A673 (cell line): ENCODE measurements at regions not wholly inside any gene's neighbourhood (a gene's known extent, or its start where the extent isn't known, plus 50 kb on each side); places are given as distances from the start of the nearest gene placed in this dataset.

Source experiments
- BruUV-seq: library from RNA; stranded (reverse); fragments of 400-500 nt; replicated peaks from 2 replicates; lab custom pipeline; 2021; lab: Mats Ljungman, UMichigan
- CTCF ChIA-PET: fragments of 300-600 bp; sonication (Branson Sonifier 250); formaldehyde crosslinking; loops from one replicate; lab custom pipeline; 2022; ENCODE audit warnings: antibody characterized with exemption; lab: Charles Lee
- POLR2A ChIA-PET: fragments of 300-600 bp; sonication (Branson Sonifier 250); formaldehyde crosslinking; loops from one replicate; lab custom pipeline; 2022; ENCODE audit warnings: antibody characterized with exemption; ENCODE audit not compliant: low non-redundant PET; lab: Charles Lee
- DNase-seq: peaks from one replicate; pipeline ENCODE4 v3.0.0-alpha.2; 2015; ENCODE audit warnings: low spot score
- H3K27ac ChIP-seq: fragments of 200-600 bp; sonication (generic); 2 replicates; pipeline ENCODE4 v1.5.1; 2016; ENCODE audit warnings: mixed run types, low read depth, mild to moderate bottlenecking, mixed read lengths, antibody characterized with exemption, low read length; ENCODE audit not compliant: poor library complexity, severe bottlenecking
- H3K27me3 ChIP-seq: fragments of 200-600 bp; sonication (generic); replicated peaks from 2 replicates; pipeline ENCODE4 v1.6.1; 2017; ENCODE audit warnings: mixed run types, low read depth, mild to moderate bottlenecking, mixed read lengths, antibody characterized with exemption, low read length; ENCODE audit not compliant: insufficient read depth, poor library complexity
- H3K36me3 ChIP-seq: fragments of 200-600 bp; sonication (generic); 2 replicates; pipeline ENCODE4 v1.6.1; 2016; ENCODE audit warnings: mixed run types, mild to moderate bottlenecking, mixed read lengths, antibody characterized with exemption, low read length; ENCODE audit not compliant: insufficient read depth, poor library complexity, severe bottlenecking
- H3K4me1 ChIP-seq: fragments of 200-600 bp; sonication (generic); 2 replicates; pipeline ENCODE4 v1.6.1; 2017; ENCODE audit warnings: mixed run types, mild to moderate bottlenecking, mixed read lengths, antibody characterized with exemption, low read length; ENCODE audit not compliant: insufficient read depth, poor library complexity, severe bottlenecking
- H3K4me3 ChIP-seq: fragments of 200-600 bp; sonication (generic); 2 replicates; pipeline ENCODE4 v1.5.1; 2016; ENCODE audit warnings: low read depth, mixed run types, mild to moderate bottlenecking, mixed read lengths, low read length; ENCODE audit not compliant: poor library complexity, severe bottlenecking
- H3K9me3 ChIP-seq: fragments of 200-600 bp; sonication (generic); 2 replicates; pipeline ENCODE4 v1.6.1; 2016; ENCODE audit warnings: mixed run types, low read depth, mild to moderate bottlenecking, mixed read lengths, antibody characterized with exemption, low read length; ENCODE audit not compliant: poor library complexity, severe bottlenecking
- CTCF ChIP-seq: fragments of 300-800, 200-600 bp; sonication (generic); conservative IDR thresholded peaks from 2 replicates; pipeline ENCODE4 v1.5.1; 2017; ENCODE audit warnings: low read depth, mild to moderate bottlenecking, antibody characterized with exemption, low read length, moderate library complexity, mixed read lengths
- EZH2 ChIP-seq: fragments of 200-600 bp; sonication (generic); IDR thresholded peaks from 2 replicates; pipeline ENCODE4 v1.6.1; 2017; ENCODE audit warnings: borderline replicate concordance, low read depth, mild to moderate bottlenecking, mixed read lengths, antibody characterized with exemption, low read length; ENCODE audit not compliant: poor library complexity, severe bottlenecking
- intact Hi-C: fragments of 100-400 bp; cut with micrococcal nuclease; formaldehyde crosslinking; loops from one replicate; pipeline ENCODE4 v1.10.0; 2022; ENCODE audit not compliant: unreplicated experiment

- POLR2A ChIA-PET, result no interaction called here
- intact Hi-C loops, result no loop called here
- CTCF ChIA-PET, result interaction anchor here (0.7 kb wide), 1 partner anchor 103 kb away, joined by 3 read pairs; no protein-coding TSS in a partner anchor
- DNase-seq, result peak; percentile 24
- BruUV-seq, result no TSS peak
- Histone ChIP-seq H3K27ac (no peak overlapping the region), H3K36me3 (no peaks in the 10 kb centered on the region), H3K27me3 (no peaks in the 10 kb centered on the region), H3K4me3 (no peak overlapping the region), H3K9me3 (no peaks in the 10 kb centered on the region), H3K4me1 (peaks cover 9% of the 10 kb centered on the region)
- TF ChIP-seq EZH2, result no peak
- no peak for TF ChIP-seq CTCF
Observed at GRCh38 chr15:61731099-61731498, 329.1 kb downstream of the VPS13C start.

- TF ChIP-seq EZH2, result no peak
- TF ChIP-seq CTCF, result no peak
- intact Hi-C loops, result no loop called here
- no peaks in the 10 kb centered on the region for H3K36me3 ChIP-seq
- DNase-seq, result no peak
- H3K27ac ChIP-seq, result no peak overlapping the region
- POLR2A ChIA-PET, result no interaction called here
- H3K27me3 ChIP-seq, result no peaks in the 10 kb centered on the region
- no TSS peak for BruUV-seq
- CTCF ChIA-PET, result no interaction called here
- H3K4me3 ChIP-seq, result no peak overlapping the region
- no peaks in the 10 kb centered on the region for H3K9me3 ChIP-seq
- H3K4me1 ChIP-seq, result peaks cover 9% of the 10 kb centered on the region
Observed at GRCh38 chr15:61729646-61730045, 330.6 kb downstream of the VPS13C start.

DNA sequence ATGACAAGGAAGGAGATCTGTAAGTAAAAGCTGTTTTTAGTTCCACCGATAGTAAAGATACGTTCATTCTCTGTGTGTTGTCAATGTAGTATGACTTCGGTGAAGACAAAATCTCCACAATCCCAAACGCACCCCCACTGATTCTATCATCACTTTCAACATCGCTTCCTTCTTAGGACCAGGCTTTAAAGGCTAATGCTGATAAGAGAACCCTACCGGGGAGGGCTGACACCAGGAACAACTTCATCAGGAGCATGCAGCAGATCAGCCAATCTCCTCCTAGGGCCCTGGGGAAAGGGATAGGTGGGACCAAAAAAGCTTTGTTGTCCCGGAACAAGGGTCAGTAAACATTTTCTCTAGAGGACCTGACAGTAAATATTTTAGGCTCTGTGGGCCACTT, 334.1 kb downstream of the VPS13C start:
- no peaks in the 10 kb centered on the region for H3K27me3 ChIP-seq
- H3K4me1 ChIP-seq, result peaks cover 3% of the 10 kb centered on the region
- no peaks in the 10 kb centered on the region for H3K36me3 ChIP-seq
- intact Hi-C loops, result no loop called here
- CTCF ChIA-PET, result no interaction called here
- H3K9me3 ChIP-seq, result no peaks in the 10 kb centered on the region
- no peak for TF ChIP-seq EZH2
- TF ChIP-seq CTCF, result no peak
- no peak overlapping the region for H3K4me3 ChIP-seq
- no peak for DNase-seq
- BruUV-seq, result no TSS peak
- no peak overlapping the region for H3K27ac ChIP-seq
- POLR2A ChIA-PET, result no interaction called here
